ENCODE measurements at regions not wholly inside any gene's neighbourhood (a gene's known extent, or its start where the extent isn't known, plus 50 kb on each side); places are given as distances from the start of the nearest gene placed in this dataset.

DNA sequence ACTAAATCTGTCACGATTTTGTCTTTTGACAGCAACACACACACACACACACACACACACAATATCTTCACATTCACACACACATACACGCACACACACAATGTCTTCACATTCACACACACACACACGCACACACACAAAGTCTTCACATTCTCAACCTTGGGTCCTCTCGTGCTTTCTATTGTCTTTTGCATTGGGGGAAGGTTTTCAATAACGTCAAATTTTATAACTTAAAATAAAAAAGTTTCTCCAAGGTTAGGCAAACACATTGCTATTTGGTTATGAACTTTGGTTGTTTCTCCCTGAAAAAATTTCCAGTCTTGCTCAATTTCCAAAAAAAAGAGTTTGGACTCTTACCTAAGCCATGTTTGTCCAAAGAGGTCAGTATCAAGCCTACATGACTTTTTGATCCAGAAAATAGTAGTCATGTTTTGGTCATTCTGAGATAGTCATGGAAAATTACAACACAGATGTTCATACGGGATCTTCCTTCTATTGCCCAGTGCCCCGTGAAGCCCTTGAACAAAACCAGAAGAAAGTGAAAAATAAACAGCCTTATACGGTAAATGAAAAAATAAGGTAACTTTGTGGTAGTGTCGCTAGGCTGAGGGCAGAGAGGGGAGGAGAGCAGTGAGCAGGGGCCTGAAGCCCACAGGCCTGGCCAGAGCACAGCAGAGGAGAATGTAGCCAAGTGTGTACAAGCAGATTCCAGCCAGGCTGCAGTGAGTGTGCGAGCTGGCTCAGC is 542.8 kb upstream of the ID2 start:
- TF ChIP-seq, protein P1, sequence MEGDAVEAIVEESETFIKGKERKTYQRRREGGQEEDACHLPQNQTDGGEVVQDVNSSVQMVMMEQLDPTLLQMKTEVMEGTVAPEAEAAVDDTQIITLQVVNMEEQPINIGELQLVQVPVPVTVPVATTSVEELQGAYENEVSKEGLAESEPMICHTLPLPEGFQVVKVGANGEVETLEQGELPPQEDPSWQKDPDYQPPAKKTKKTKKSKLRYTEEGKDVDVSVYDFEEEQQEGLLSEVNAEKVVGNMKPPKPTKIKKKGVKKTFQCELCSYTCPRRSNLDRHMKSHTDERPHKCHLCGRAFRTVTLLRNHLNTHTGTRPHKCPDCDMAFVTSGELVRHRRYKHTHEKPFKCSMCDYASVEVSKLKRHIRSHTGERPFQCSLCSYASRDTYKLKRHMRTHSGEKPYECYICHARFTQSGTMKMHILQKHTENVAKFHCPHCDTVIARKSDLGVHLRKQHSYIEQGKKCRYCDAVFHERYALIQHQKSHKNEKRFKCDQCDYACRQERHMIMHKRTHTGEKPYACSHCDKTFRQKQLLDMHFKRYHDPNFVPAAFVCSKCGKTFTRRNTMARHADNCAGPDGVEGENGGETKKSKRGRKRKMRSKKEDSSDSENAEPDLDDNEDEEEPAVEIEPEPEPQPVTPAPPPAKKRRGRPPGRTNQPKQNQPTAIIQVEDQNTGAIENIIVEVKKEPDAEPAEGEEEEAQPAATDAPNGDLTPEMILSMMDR (conservative IDR thresholded peaks at IDR 0.05; ENCODE audit: low read length): no peak
- no peak for TF ChIP-seq EZH2phosphoT487 (IDR thresholded peaks at IDR 0.05; ENCODE audit: borderline replicate concordance)

Data from Loucy (cell line).